ENCODE measurements at regions not wholly inside any gene's neighbourhood (a gene's known extent, or its start where the extent isn't known, plus 50 kb on each side); places are given as distances from the start of the nearest gene placed in this dataset.
"Not testable (repeated sequence)": the region's sequence is repeated elsewhere in the genome, so short reads cannot be mapped to it uniquely, and the experiment has no call there.

GRCh38 chr12:66768293-66768692 is 89.4 kb upstream of the GRIP1 start:
- intact Hi-C loops (cut with DNase I): no loop called here
- DNase-seq: no peak

DNA sequence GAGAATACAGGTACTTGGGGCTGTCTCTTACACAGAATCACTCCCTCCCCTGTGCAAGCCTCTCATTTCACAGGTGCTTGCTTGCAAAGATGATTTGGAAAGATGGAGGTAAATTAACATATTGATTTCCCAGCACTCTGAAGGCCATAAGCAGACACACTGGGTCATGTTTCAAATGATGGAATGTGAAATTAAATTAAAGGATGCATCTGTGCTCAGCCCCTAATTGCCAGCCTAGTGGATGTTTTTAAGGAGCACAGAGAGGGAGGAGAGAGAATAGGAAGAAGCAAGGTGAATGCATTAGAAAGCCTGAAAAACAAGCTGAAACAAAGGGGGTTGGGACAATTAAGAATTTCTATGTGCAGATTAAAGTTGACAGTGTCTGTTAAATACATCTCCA is 96.1 kb upstream of the GRIP1 start:
- no peak for DNase-seq
- intact Hi-C loops (cut with DNase I): no loop called here

DNA sequence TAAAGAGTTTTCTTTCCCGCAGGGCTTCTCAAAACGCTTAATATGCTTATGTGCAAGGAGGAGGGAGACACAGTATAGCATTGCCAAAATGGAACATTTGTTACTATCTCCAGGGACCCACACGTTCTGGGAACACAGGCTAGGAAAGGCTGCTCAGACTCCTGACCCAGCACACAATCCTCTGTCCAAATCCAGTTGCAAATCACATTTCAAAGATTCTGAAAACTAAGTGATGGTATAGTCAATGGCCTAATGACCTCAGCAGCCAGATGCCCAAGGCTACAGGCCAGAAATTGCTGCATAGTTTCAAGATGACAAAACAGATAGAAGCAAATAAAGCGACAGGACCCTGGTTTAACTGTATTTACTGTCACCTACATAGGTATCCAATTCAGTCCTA is 97.0 kb upstream of the GRIP1 start:
- intact Hi-C loops (cut with DNase I): no loop called here
- DNase-seq: no peak

DNA sequence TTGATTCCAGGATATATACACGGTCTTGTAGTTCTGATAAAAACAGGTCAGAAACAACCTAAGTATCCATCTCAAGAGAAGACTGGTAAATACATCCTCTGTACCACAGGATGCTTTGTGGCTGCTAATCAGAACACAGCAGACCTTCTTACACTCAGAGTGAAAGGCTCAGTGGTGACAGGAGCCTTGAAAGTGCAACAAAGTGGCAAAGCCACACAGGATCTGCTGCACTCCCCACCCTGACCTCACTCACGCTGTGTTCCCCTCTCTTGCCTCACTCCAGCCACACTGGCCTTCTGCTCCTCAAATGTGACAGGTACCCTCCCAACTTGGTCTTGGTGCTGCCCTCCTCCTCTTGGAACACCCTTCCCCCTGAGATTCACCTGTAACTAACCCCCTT is 98.1 kb upstream of the GRIP1 start:
- intact Hi-C loops (cut with DNase I): no loop called here
- DNase-seq: no peak

DNA sequence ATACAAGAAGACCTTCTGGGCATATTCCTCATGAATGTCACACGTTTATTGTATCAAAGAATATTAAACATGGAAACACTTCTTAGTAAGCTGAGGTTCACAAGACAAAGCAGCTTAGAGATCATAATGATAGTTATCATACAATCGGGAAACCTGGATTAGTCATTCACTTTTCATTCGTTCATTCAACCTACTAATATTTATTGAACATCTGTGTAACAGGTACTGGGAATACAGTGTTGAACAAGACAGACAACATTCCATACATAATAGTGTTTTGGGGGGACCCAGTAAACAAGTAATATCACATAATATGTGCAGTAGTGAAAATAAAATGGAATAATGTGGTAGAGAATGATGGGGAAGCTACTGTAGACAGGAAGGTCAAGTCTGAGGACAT is 100.6 kb upstream of the GRIP1 start:
- intact Hi-C loops (cut with DNase I): no loop called here
- DNase-seq: no peak

DNA sequence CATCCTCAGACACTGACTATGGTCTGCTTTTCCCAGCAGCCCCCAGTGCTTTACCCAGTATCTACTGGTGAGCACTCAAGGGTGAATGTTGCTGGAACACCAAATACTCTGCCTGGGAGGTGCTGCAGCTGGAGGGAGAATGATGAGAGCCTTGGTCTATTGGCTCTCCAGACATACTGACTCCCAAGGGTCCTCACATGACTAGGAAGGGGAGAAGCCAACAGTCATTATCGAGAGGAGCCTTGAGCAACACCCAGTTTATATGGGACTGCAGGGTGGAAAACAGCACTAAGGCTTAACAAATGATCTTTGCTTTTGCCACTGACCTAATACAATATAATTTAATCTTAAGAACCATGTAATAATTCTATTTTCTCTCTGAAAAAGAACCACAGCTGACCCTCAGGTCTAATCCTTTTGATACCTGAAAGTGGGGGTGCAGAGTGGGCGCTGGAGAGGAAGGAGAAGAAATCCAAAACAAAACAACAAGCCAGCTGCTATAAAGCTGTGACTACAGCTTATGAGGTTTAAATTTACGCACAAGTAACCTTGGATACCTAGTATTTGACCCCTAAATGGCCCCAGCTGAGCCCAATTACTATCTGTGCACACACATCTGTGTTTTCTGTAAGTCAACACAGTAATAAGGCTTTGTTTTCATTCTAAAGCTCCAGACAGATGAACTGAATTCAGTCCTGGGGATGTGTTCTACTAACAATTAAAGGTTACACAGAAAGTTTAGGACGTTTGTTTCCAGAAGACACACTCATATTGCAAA is 107.8 kb upstream of the GRIP1 start:
- intact Hi-C loops (cut with DNase I): no loop called here
- DNase-seq: no peak

GRCh38 chr12:66799551-66799950 is 120.7 kb upstream of the GRIP1 start:
- DNase-seq: no peak
- intact Hi-C loops (cut with DNase I): no loop called here

DNA sequence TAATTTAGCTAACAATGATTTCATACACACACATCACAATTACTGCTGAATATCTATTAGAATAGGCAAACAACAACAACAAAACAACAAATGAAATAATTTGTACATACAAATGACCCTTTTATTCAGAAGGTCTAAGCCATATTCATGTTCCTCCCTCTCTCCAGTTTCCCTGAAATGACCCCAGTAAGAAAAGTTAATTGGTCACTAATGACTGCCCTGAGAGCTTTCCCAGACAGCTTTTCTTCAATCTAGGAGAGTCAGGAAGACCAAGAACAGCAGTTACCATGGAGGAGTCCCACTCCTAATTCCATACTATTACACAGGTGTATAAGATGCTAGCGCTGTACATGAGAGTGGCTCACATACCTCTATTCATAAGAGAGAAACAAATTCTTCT is 121.2 kb upstream of the GRIP1 start:
- intact Hi-C loops (cut with DNase I): no loop called here

DNA sequence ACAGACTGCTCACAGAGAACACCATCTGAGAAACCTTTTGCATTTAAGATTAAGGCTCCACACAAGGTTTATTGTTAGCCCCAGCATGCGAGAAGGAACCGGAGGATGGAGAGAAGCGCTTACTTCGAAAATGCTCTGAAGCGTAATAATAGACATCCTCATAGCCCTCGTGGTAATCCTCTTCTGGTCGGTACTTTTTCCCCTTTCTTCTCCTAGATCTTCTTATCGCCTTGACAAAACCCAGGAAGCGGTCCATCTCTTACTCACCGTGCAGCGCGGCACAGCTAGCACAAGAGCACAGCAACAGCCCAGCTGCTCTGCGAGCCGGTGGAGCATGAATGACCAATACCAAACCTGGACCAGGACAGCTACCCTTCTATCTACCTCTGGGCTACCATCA is 125.1 kb upstream of the GRIP1 start:
- peak in 8 of 10 donors; percentile 15 to 91 (median 46) for DNase-seq
- intact Hi-C loops (cut with DNase I): no loop called here

More for the DNA sequence above, 121.2 kb upstream of the GRIP1 start:
- DNase-seq: no peak

- intact Hi-C loops (cut with DNase I): no loop called here
These were observed 125.7 kb upstream of the GRIP1 start for GRCh38 chr12:66804563-66804974.

DNA sequence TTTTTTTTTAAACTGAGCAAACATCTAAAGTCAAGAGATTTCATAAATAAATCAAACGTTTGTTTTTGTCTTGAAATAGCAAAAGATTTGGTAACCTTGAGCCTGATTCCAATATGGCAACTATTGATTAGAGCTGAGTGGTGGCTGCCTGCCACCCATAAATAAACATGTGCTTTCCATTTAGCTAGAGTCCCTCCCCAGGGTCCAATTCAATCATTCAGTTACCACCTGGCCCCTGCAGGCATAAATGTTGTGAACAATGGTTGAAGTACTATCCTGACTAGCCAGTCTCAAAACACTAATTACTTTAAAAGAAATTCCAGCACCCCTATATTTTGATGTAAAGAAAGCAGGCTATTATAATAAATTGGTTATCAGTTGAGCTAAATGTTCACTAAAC is 129.7 kb upstream of the GRIP1 start:
- intact Hi-C loops (cut with DNase I): no loop called here
- DNase-seq: no peak

More at GRCh38 chr12:66804563-66804974, 125.7 kb upstream of the GRIP1 start:
- no peak for DNase-seq

GRCh38 chr12:66813137-66813892 is 134.4 kb upstream of the GRIP1 start:
- intact Hi-C loops (cut with DNase I): no loop called here
- no peak for DNase-seq

GRCh38 chr12:66819587-66819986 is 140.7 kb upstream of the GRIP1 start:
- intact Hi-C loops (cut with DNase I): no loop called here
- no peak for DNase-seq

DNA sequence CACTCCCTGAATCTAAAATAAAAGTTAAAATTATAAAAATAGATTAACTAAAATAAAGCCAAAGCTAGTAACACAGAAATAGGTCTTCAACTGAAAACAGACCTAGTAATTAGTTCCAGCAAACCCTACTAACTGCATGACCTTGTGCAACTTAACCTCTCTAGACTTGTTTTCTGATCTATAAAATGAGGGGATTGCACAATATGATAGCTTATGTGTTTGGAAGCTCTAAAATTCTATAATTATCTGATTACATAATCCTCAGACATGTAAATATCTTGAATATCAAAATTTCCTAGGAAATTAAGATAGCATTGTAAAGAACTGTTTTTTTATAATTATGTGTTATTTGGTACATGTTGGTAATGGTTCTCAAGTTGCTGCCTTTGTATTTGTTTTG is 144.1 kb upstream of the GRIP1 start:
- intact Hi-C loops (cut with DNase I): no loop called here
- no peak for DNase-seq

- DNase-seq: peak in 1 of 10 donors; percentile 37
These were observed 145.1 kb upstream of the GRIP1 start for GRCh38 chr12:66823857-66824570.

DNA sequence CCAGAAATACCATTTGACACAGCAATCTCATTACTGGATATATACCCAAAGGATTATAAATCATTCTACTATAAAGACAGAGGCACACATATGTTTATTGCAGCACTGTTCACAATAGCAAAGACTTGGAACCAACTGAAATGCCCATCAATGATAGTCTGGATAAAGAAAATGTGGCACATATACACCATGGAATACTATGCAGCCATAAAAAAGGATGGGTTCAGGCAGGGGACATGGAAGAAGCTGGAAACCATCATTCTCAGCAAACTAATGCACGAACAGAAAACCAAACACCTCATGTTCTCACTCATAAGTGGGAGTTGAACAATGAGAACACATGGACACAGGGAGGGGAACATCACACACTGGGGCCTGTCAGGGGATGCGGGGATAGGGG is 147.0 kb upstream of the GRIP1 start:
- DNase-seq; intact Hi-C loops (cut with DNase I): not testable (repeated sequence)

More at GRCh38 chr12:66823857-66824570, 145.1 kb upstream of the GRIP1 start:
- intact Hi-C loops (cut with DNase I): no loop called here

DNA sequence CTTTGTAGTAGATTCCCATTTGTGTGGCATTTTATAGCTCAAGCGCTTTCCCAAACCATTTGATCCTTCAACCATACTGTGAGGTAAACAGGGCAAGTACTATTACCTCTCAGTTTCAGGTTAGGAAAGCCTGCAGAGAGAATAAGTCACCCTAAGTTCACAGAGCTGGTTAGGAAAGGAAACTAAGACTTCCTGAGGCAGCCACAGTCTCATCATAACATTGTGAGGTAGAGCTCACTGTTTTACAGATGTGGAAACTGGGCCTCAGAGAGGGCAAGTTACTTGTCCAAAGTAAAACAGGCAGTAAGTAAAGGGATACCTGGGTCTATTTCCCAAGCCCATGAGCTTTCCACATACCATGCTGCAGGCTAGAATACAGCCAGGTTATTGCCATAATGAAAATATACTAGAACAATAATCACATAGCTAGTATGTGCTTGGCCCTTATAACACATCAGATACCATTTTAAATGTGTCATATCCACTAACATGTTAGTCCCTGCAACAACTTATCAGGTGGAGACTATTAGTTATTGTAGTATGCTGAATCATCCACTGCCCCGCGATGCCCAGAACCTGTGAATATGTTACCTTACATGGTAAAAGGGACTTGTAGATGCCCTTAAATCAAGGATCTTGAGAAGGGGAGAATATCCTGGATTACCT is 150.9 kb upstream of the GRIP1 start:
- intact Hi-C loops (cut with DNase I): no loop called here
- no peak for DNase-seq

GRCh38 chr12:66831495-66831894 is 152.6 kb upstream of the GRIP1 start:
- intact Hi-C loops (cut with DNase I): no loop called here
- DNase-seq: no peak

GRCh38 chr12:66832997-66833396 is 154.1 kb upstream of the GRIP1 start:
- no peak for DNase-seq

GRCh38 chr12:66836623-66837310 is 157.9 kb upstream of the GRIP1 start:
- DNase-seq: no peak
- intact Hi-C loops (cut with DNase I): no loop called here

More at GRCh38 chr12:66832997-66833396, 154.1 kb upstream of the GRIP1 start:
- intact Hi-C loops (cut with DNase I): no loop called here

All from posterior cingulate gyrus (tissue), 11 donors.